Mucosa of descending colon (tissue), 3 donors: ENCODE measurements at regions not wholly inside any gene's neighbourhood (a gene's known extent, or its start where the extent isn't known, plus 50 kb on each side); places are given as distances from the start of the nearest gene placed in this dataset.

Experiments used
- ATAC-seq: fragments of 200-7000 bp; cut with Tn5 transposase; one replicate; pipeline ENCODE4 v1.9.1; 2020; ENCODE audit warnings: mild to moderate bottlenecking, moderate library complexity
- DNase-seq, 3 donors: peaks; one replicate each; pipeline ENCODE4 v3.0.0-alpha.2; 2020
- H3K36me3 ChIP-seq: fragments of 200-600 bp; one replicate; pipeline ENCODE4 v1.8.0; 2021; ENCODE audit warnings: low read depth, mild to moderate bottlenecking
- H3K4me1 ChIP-seq: fragments of 200-600 bp; one replicate; pipeline ENCODE4 v1.8.0; 2021; ENCODE audit warnings: low read depth, mild to moderate bottlenecking
- H3K4me3 ChIP-seq: fragments of 200-600 bp; one replicate; pipeline ENCODE4 v1.8.0; 2021; ENCODE audit warnings: mild to moderate bottlenecking
- H3K9me3 ChIP-seq: fragments of 200-600 bp; one replicate; pipeline ENCODE4 v1.8.0; 2021; ENCODE audit warnings: mild to moderate bottlenecking
- CTCF ChIP-seq: fragments of 200-600 bp; IDR thresholded peaks from one replicate; pipeline ENCODE4 v1.8.0; 2022; ENCODE audit warnings: antibody characterized with exemption, mild to moderate bottlenecking
- intact Hi-C, 2 donors: fragments of 100-400 bp; cut with DNase I in 1 of 2; cut with micrococcal nuclease in 1 of 2; formaldehyde crosslinking; loops; one replicate each; pipeline versions ENCODE4 v1.11.0 to v1.11.1; 2022; cut with DNase I, micrococcal nuclease
- donor health status: DM: no; HTN: no; CAD: no; lungs with moderate emphysema.
- donor health status: DM: no; HTN: no; CAD: no.
- donor health status: DM: no; HTN: yes; CAD: no.

- no peaks in the 10 kb centered on the region for H3K9me3 ChIP-seq
- DNase-seq (no peak), ATAC-seq (no peak)
- no peak for TF ChIP-seq CTCF
- H3K4me1 ChIP-seq: no peaks in the 10 kb centered on the region
- intact Hi-C loops: no loop called here
- no peak overlapping the region for H3K4me3 ChIP-seq
- H3K36me3 ChIP-seq: no peaks in the 10 kb centered on the region
These were observed 1489.2 kb upstream of the C9orf72 start for GRCh38 chr9:29062446-29062845.

- Histone ChIP-seq H3K4me3 (no peak overlapping the region), H3K4me1 (no peaks in the 10 kb centered on the region), H3K36me3 (no peaks in the 10 kb centered on the region), H3K9me3 (no peaks in the 10 kb centered on the region)
- DNase-seq (no peak), ATAC-seq (no peak)
- TF ChIP-seq CTCF: no peak
- intact Hi-C loops: no loop called here
These were observed 1489.8 kb upstream of the C9orf72 start for GRCh38 chr9:29063031-29063430.

GRCh38 chr9:29066141-29066640, 1492.9 kb upstream of the C9orf72 start:
- no peak for TF ChIP-seq CTCF
- DNase-seq (no peak), ATAC-seq (no peak)
- Histone ChIP-seq H3K4me3 (no peak overlapping the region), H3K9me3 (no peaks in the 10 kb centered on the region), H3K4me1 (no peaks in the 10 kb centered on the region), H3K36me3 (no peaks in the 10 kb centered on the region)
- intact Hi-C loops: no loop called here

- Histone ChIP-seq H3K36me3 (no peaks in the 10 kb centered on the region), H3K4me1 (no peaks in the 10 kb centered on the region), H3K9me3 (no peaks in the 10 kb centered on the region), H3K4me3 (no peak overlapping the region)
- DNase-seq: no peak
- ATAC-seq: no peak
- no peak for TF ChIP-seq CTCF
- intact Hi-C loops: no loop called here
These were observed 1495.2 kb upstream of the C9orf72 start for GRCh38 chr9:29068461-29068860.

GRCh38 chr9:29069376-29069775, 1496.1 kb upstream of the C9orf72 start:
- Histone ChIP-seq H3K4me1 (no peaks in the 10 kb centered on the region), H3K36me3 (no peaks in the 10 kb centered on the region), H3K4me3 (no peak overlapping the region), H3K9me3 (no peaks in the 10 kb centered on the region)
- intact Hi-C loops: no loop called here
- ATAC-seq (no peak), DNase-seq (no peak)
- TF ChIP-seq CTCF: no peak

- no peak for TF ChIP-seq CTCF
- H3K4me1 ChIP-seq: no peaks in the 10 kb centered on the region
- intact Hi-C loops: no loop called here
- no peak for DNase-seq
- no peaks in the 10 kb centered on the region for H3K36me3 ChIP-seq
- H3K4me3 ChIP-seq: no peak overlapping the region
- ATAC-seq: no peak
- no peaks in the 10 kb centered on the region for H3K9me3 ChIP-seq
These were observed 1504.9 kb upstream of the C9orf72 start for GRCh38 chr9:29078063-29078666.
